ENCODE measurements at regions not wholly inside any gene's neighbourhood (a gene's known extent, or its start where the extent isn't known, plus 50 kb on each side); places are given as distances from the start of the nearest gene placed in this dataset.
"Not testable (repeated sequence)": the region's sequence is repeated elsewhere in the genome, so short reads cannot be mapped to it uniquely, and the experiment has no call there.

- DNase-seq = no peak
These were observed 249.0 kb downstream of the AACS start for GRCh38 chr12:125314051-125314755.

GRCh38 chr12:125315771-125316170 lies 250.5 kb downstream of the AACS start:
- no peak for DNase-seq

GRCh38 chr12:125320177-125320576 lies 254.9 kb downstream of the AACS start:
- DNase-seq = no peak

GRCh38 chr12:125324861-125325490 lies 259.7 kb downstream of the AACS start:
- no peak for DNase-seq

GRCh38 chr12:125329239-125330102 lies 264.2 kb downstream of the AACS start:
- DNase-seq = peak; percentile 23

- DNase-seq = no peak
These were observed 265.6 kb downstream of the AACS start for GRCh38 chr12:125330645-125331341.

GRCh38 chr12:125331342-125332052 lies 266.3 kb downstream of the AACS start:
- no peak for DNase-seq

GRCh38 chr12:125332900-125333299 lies 267.7 kb downstream of the AACS start:
- no peak for DNase-seq

GRCh38 chr12:125336246-125336645 lies 271.0 kb downstream of the AACS start:
- no peak for DNase-seq

- no peak for DNase-seq
These were observed 275.6 kb downstream of the AACS start for GRCh38 chr12:125340791-125341190.

GRCh38 chr12:125341422-125341821 lies 276.2 kb downstream of the AACS start:
- DNase-seq = no peak

GRCh38 chr12:125343649-125344048 lies 278.4 kb downstream of the AACS start:
- no peak for DNase-seq

GRCh38 chr12:125346362-125346761 lies 281.1 kb downstream of the AACS start:
- DNase-seq = no peak

GRCh38 chr12:125351788-125352187 lies 286.6 kb downstream of the AACS start:
- DNase-seq = no peak

GRCh38 chr12:125353002-125353401 lies 287.8 kb downstream of the AACS start:
- not testable (repeated sequence) for DNase-seq

GRCh38 chr12:125353871-125354270 lies 288.6 kb downstream of the AACS start:
- DNase-seq = no peak

- no peak for DNase-seq
These were observed 290.4 kb downstream of the AACS start for GRCh38 chr12:125355614-125356013.

- DNase-seq = no peak
These were observed 290.9 kb downstream of the AACS start for GRCh38 chr12:125356111-125356510.

- no peak for DNase-seq
These were observed 292.3 kb downstream of the AACS start for GRCh38 chr12:125357561-125357960.

- DNase-seq = no peak
These were observed 295.3 kb downstream of the AACS start for GRCh38 chr12:125360540-125360939.

- DNase-seq = no peak
These were observed 305.8 kb downstream of the AACS start for GRCh38 chr12:125371033-125371432.

- no peak for DNase-seq
These were observed 306.9 kb downstream of the AACS start for GRCh38 chr12:125372085-125372484.
